Upper lobe of right lung (tissue), 1 donor: ENCODE measurements at regions not wholly inside any gene's neighbourhood (a gene's known extent, or its start where the extent isn't known, plus 50 kb on each side); places are given as distances from the start of the nearest gene placed in this dataset.

ENCODE experiments used
- ATAC-seq: fragments of 200-7000 bp; cut with Tn5 transposase; one replicate; pipeline ENCODE4 v1.9.1; 2020; ENCODE audit warnings: mild to moderate bottlenecking, moderate library complexity
- DNase-seq: peaks from one replicate; pipeline ENCODE4 v3.0.0-alpha.2; 2020
- H3K27ac ChIP-seq: fragments of 200-600 bp; one replicate; pipeline ENCODE4 v1.8.0; 2022
- H3K27me3 ChIP-seq: fragments of 200-600 bp; one replicate; pipeline ENCODE4 v1.8.0; 2022; ENCODE audit warnings: mild to moderate bottlenecking
- H3K36me3 ChIP-seq: fragments of 200-600 bp; one replicate; pipeline ENCODE4 v1.8.0; 2022
- H3K4me1 ChIP-seq: fragments of 200-600 bp; one replicate; pipeline ENCODE4 v1.8.0; 2022
- H3K4me3 ChIP-seq: fragments of 200-600 bp; one replicate; pipeline ENCODE4 v1.8.0; 2022; ENCODE audit warnings: mild to moderate bottlenecking
- H3K9me3 ChIP-seq: fragments of 200-600 bp; one replicate; pipeline ENCODE4 v1.8.0; 2022
- CTCF ChIP-seq: fragments of 200-600 bp; IDR thresholded peaks from one replicate; pipeline ENCODE4 v1.8.0; 2022; ENCODE audit warnings: antibody characterized with exemption
- intact Hi-C: fragments of 100-400 bp; cut with DNase I; formaldehyde crosslinking; loops from one replicate; pipeline ENCODE4 v1.11.0; 2022
- donor health status: DM: no; HTN: yes; CAD: no; lungs with severe emphysema.

GRCh38 chr10:65126288-65126687, 1605.1 kb downstream of the REEP3 start:
- no peak for TF ChIP-seq CTCF
- DNase-seq (no peak), ATAC-seq (no peak)
- no peaks in the 10 kb centered on the region for H3K27me3 ChIP-seq
- no peaks in the 10 kb centered on the region for H3K36me3 ChIP-seq
- intact Hi-C loops, result no loop called here
- H3K9me3 ChIP-seq, result no peaks in the 10 kb centered on the region
- no peak overlapping the region for H3K27ac ChIP-seq
- H3K4me1 ChIP-seq, result no peaks in the 10 kb centered on the region
- no peak overlapping the region for H3K4me3 ChIP-seq

- H3K27ac ChIP-seq, result no peak overlapping the region
- intact Hi-C loops, result no loop called here
- ATAC-seq (no peak), DNase-seq (no peak)
- H3K9me3 ChIP-seq, result no peaks in the 10 kb centered on the region
- H3K4me1 ChIP-seq, result no peaks in the 10 kb centered on the region
- H3K4me3 ChIP-seq, result no peak overlapping the region
- TF ChIP-seq CTCF, result no peak
- H3K27me3 ChIP-seq, result no peaks in the 10 kb centered on the region
- no peaks in the 10 kb centered on the region for H3K36me3 ChIP-seq
These were observed 1607.1 kb downstream of the REEP3 start for GRCh38 chr10:65128277-65128676.

- ATAC-seq (no peak), DNase-seq (no peak)
- Histone ChIP-seq H3K9me3 (no peaks in the 10 kb centered on the region), H3K27me3 (no peaks in the 10 kb centered on the region), H3K4me3 (no peak overlapping the region), H3K27ac (no peak overlapping the region), H3K4me1 (no peaks in the 10 kb centered on the region), H3K36me3 (no peaks in the 10 kb centered on the region)
- intact Hi-C loops, result no loop called here
- no peak for TF ChIP-seq CTCF
These were observed 1609.1 kb downstream of the REEP3 start for GRCh38 chr10:65130162-65130758.

- Histone ChIP-seq H3K27ac (no peak overlapping the region), H3K4me3 (no peak overlapping the region)
These were observed 1612.5 kb downstream of the REEP3 start for GRCh38 chr10:65133652-65134051.

GRCh38 chr10:65135508-65135907, 1614.3 kb downstream of the REEP3 start:
- DNase-seq (no peak), ATAC-seq (no peak)
- TF ChIP-seq CTCF, result no peak
- H3K9me3 ChIP-seq, result no peaks in the 10 kb centered on the region
- H3K36me3 ChIP-seq, result no peaks in the 10 kb centered on the region
- H3K27ac ChIP-seq, result no peak overlapping the region
- H3K4me1 ChIP-seq, result no peaks in the 10 kb centered on the region
- no peak overlapping the region for H3K4me3 ChIP-seq
- intact Hi-C loops, result no loop called here
- no peaks in the 10 kb centered on the region for H3K27me3 ChIP-seq

More at GRCh38 chr10:65133652-65134051, 1612.5 kb downstream of the REEP3 start:
- DNase-seq, result no peak
- Histone ChIP-seq H3K27me3 (no peaks in the 10 kb centered on the region), H3K36me3 (no peaks in the 10 kb centered on the region), H3K4me1 (no peaks in the 10 kb centered on the region), H3K9me3 (no peaks in the 10 kb centered on the region)
- ATAC-seq, result no peak
- TF ChIP-seq CTCF, result no peak
- intact Hi-C loops, result no loop called here
